HL-60 (cell line): ENCODE measurements at regions not wholly inside any gene's neighbourhood (a gene's known extent, or its start where the extent isn't known, plus 50 kb on each side); places are given as distances from the start of the nearest gene placed in this dataset.

Experiments
- DNase-seq, 2 experiments: peaks; one replicate each; pipeline ENCODE4 v3.0.0-alpha.2; 2010 to 2020; ENCODE audit warnings: low read depth in 1 of 2, low spot score in 1 of 2
- H3K27ac ChIP-seq: fragments of 250-450 bp; sonication (Bioruptor Pico); replicated peaks from 2 replicates; pipeline ENCODE4 v1.5.1; 2020; ENCODE audit warnings: mild to moderate bottlenecking, moderate library complexity
- H3K27me3 ChIP-seq: fragments of 250-450 bp; sonication (Bioruptor Pico); 2 replicates; pipeline ENCODE4 v1.5.1; 2021; ENCODE audit warnings: mild to moderate bottlenecking, moderate library complexity; ENCODE audit not compliant: insufficient read depth, poor library complexity, severe bottlenecking
- H3K4me3 ChIP-seq: replicated peaks from 2 replicates; pipeline ENCODE4 v1.5.1; 2011; ENCODE audit warnings: mild to moderate bottlenecking, control low read depth, low read length; ENCODE audit not compliant: insufficient read depth
- GABPA ChIP-seq: IDR thresholded peaks from 2 replicates; pipeline ENCODE4 v1.6.1; 2012; ENCODE audit warnings: low read depth
- POLR2AphosphoS5 ChIP-seq: IDR thresholded peaks from 2 replicates; pipeline ENCODE4 v1.6.1; 2012; ENCODE audit warnings: low read depth
- REST ChIP-seq: IDR thresholded peaks from 2 replicates; pipeline ENCODE4 v1.6.1; 2012; ENCODE audit warnings: low read depth; ENCODE audit not compliant: insufficient replicate concordance
- SPI1 ChIP-seq: IDR thresholded peaks from 2 replicates; pipeline ENCODE4 v1.6.1; 2012; ENCODE audit warnings: low read depth, mild to moderate bottlenecking, borderline replicate concordance
- TF ChIP-seq, protein P1 (sequence below): IDR thresholded peaks from one replicate; pipeline ENCODE4 v1.5.1; 2011; ENCODE audit warnings: low read length, control low read depth, inconsistent platforms; ENCODE audit not compliant: insufficient read depth

DNA sequence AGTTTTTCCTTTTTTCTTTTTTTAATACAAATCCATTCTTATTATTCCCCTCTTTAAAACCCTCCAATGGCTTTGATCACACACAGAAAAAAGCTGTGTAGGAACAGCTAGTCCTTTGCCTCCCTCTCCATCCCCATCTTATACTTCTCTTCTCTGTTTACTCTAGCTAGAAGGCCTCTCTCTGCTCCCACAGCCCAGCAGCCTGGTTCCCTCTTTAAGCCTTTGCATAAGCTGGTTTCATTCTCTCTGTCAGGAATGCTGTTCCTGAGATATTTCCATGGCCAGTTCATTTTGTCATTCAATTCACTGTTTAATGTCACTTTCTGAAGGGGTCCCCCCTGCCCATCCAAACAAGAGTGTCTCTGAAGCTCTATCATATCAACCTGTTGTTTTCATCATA, 143.3 kb upstream of the ST6GALNAC5 start:
- H3K27ac ChIP-seq: no peak overlapping the region
- no peak overlapping the region for H3K4me3 ChIP-seq
- TF ChIP-seq, protein P1, sequence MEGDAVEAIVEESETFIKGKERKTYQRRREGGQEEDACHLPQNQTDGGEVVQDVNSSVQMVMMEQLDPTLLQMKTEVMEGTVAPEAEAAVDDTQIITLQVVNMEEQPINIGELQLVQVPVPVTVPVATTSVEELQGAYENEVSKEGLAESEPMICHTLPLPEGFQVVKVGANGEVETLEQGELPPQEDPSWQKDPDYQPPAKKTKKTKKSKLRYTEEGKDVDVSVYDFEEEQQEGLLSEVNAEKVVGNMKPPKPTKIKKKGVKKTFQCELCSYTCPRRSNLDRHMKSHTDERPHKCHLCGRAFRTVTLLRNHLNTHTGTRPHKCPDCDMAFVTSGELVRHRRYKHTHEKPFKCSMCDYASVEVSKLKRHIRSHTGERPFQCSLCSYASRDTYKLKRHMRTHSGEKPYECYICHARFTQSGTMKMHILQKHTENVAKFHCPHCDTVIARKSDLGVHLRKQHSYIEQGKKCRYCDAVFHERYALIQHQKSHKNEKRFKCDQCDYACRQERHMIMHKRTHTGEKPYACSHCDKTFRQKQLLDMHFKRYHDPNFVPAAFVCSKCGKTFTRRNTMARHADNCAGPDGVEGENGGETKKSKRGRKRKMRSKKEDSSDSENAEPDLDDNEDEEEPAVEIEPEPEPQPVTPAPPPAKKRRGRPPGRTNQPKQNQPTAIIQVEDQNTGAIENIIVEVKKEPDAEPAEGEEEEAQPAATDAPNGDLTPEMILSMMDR: no peak
- TF ChIP-seq SPI1 (no peak), GABPA (no peak), REST (no peak), POLR2AphosphoS5 (no peak)
- no peaks in the 10 kb centered on the region for H3K27me3 ChIP-seq
- DNase-seq: no peak

GRCh38 chr1:76724816-76725215, 142.5 kb upstream of the ST6GALNAC5 start:
- Histone ChIP-seq H3K27ac (no peak overlapping the region), H3K4me3 (no peak overlapping the region), H3K27me3 (no peaks in the 10 kb centered on the region)
- TF ChIP-seq, protein P1: no peak
- DNase-seq: no peak

DNA sequence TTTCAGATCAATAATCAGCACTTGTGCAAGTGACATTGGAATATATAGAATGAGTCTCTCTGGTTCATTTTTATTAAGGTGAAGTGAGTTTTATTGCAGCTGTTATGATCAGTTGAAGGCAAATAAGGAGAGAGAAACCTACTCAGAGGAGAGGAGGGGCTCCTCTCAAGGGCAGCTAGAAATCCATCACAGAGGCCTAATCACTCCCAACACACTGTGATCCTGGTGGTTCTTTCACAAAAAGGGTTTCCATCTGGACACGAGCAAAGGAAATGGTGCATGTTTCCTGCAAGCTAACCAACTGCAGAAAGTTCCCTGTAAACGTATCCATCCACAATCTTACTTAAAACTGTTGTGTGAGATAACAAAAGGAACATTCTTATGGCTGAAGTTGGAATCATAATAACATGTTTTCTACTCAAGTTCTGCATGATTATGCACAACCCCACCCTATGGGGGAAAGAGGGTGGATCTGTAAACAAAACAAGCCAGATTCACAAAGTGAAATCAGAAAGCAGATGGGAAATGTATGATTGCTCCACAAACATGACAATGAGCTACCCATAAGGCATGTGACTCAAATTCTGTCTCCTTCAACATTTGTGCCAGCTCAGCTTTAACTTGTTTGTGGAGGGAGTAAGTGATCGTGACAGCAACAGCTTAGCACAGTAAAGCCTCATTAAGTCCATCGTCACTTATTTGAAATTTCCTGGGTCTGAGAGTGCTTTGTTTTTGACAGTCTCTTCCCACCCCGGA, 141.2 kb upstream of the ST6GALNAC5 start:
- no peak for DNase-seq

More for the DNA sequence above, 141.2 kb upstream of the ST6GALNAC5 start:
- TF ChIP-seq POLR2AphosphoS5 (no peak), GABPA (no peak), REST (no peak)
- TF ChIP-seq, protein P1: no peak
- H3K27ac ChIP-seq: no peak overlapping the region
- H3K4me3 ChIP-seq: no peak overlapping the region
- H3K27me3 ChIP-seq: no peaks in the 10 kb centered on the region
